Ovary (tissue), 7 donors: ENCODE measurements at regions not wholly inside any gene's neighbourhood (a gene's known extent, or its start where the extent isn't known, plus 50 kb on each side); places are given as distances from the start of the nearest gene placed in this dataset.

Experiments used
- DNase-seq, 5 donors: peaks; one replicate each; pipeline ENCODE4 v3.0.0-alpha.2; 2019 to 2020
- H3K27ac ChIP-seq, 2 donors: fragments of 200-600 bp; one replicate each; pipeline versions ENCODE4 v1.5.1 to v1.8.0; 2019 to 2022
- H3K27me3 ChIP-seq: fragments of 200-600 bp; one replicate; pipeline ENCODE4 v1.8.0; 2022
- H3K36me3 ChIP-seq: fragments of 200-600 bp; sonication (generic); one replicate; pipeline ENCODE4 v1.5.1; 2019
- H3K4me1 ChIP-seq: one replicate; pipeline ENCODE4 v1.8.1; 2013; ENCODE audit warnings: mild to moderate bottlenecking, moderate library complexity; ENCODE audit not compliant: insufficient read depth
- H3K4me3 ChIP-seq: fragments of 200-600 bp; sonication (generic); one replicate; pipeline ENCODE4 v1.5.1; 2017
- H3K9me3 ChIP-seq, 2 donors: fragments of 200-600 bp in 1 of 2; sonication (generic) in 1 of 2; one replicate each; pipeline versions ENCODE4 v1.5.1 to v1.8.1; 2013 to 2019; ENCODE audit warnings: mild to moderate bottlenecking in 1 of 2, moderate library complexity in 1 of 2
- EP300 ChIP-seq: sonication (generic); formaldehyde crosslinking; IDR thresholded peaks from one replicate; pipeline ENCODE4 v1.6.1; 2017; ENCODE audit warnings: antibody characterized with exemption
- POLR2A ChIP-seq: fragments of 450-650 bp; IDR thresholded peaks from one replicate; pipeline ENCODE4 v1.6.1; 2017; ENCODE audit warnings: antibody characterized with exemption, mild to moderate bottlenecking, moderate library complexity
- WGBS, 3 donors: extraction: QIAGEN DNeasy Blood & Tissue Kit in 1 of 3; methylation state at CpG; one replicate each; pipeline versions ENCODE4 v1.1.5 to v1.1.7; 2013 to 2017; 5-methylcytosine and 5-hydroxymethylcytosine counted together
- intact Hi-C, 4 donors: fragments of 100-400 bp; cut with DNase I; formaldehyde crosslinking; loops; one replicate each; pipeline versions ENCODE4 v1.11.0 to v1.15.1; 2022 to 2023
- TF ChIP-seq, protein P1 (sequence below), 3 donors: fragments of 450-650 bp in 2 of 3; fragments of 200-600 bp in 1 of 3; IDR thresholded peaks; one replicate each; pipeline versions ENCODE4 v1.5.1 to v1.8.0; 2016 to 2022; ENCODE audit warnings: antibody characterized with exemption in 3 of 3, mild to moderate bottlenecking in 1 of 3
- donor health status: DM: no; HTN: no; CAD: no; lungs with moderate emphysema.
- donor health status: DM: no; HTN: no; CAD: no.
- donor health status: Bipolar disorder and iron deficiency.
- donor health status: DM: no; HTN: no; CAD: no.
- donor health status: DM: yes; HTN: yes; CAD: no.

DNA sequence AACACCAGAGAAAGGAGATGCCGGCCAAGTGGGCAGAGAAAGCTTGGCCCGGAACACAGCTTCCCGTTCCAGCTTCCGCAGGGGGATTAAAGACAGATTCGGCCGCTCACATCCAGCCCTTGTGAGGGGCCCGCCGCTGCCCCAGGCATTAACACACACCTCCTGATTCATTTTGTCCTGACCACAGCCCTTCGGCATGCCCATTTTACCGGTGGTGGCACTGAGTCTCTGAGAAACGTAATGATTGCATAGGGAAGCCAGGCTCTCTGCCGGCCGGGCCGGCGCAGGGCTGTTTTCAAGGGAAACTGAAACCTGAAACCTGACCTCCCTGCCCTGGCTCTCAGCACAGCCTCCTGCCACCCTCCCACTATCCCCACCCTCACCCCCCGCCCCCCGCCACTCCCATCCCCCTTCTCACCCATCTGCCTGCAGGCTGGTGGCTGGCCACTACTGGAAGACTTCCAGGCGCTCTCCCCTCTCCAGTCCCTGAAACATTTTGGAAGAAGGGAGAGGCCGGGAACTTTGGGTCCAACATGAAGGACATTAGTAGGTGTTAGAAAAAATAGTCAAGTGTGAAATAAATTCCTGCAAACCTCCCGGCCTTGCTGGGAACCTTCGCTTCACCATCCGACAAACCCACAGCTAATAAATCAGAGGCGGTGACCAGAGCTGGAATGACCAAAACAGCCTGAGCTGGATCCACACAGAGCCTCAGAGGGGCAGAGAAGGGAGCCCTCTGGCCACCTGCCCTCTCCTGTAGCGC, 83.5 kb upstream of the CUX1 start:
- H3K36me3 ChIP-seq, result no peaks in the 10 kb centered on the region
- 10 to 13% (median 11%) methylated on average over 23 to 24 of the region's 24 CpGs for WGBS, 3 donors
- H3K27me3 ChIP-seq, result no peaks in the 10 kb centered on the region
- TF ChIP-seq POLR2A, result no peak
- TF ChIP-seq, protein P1, sequence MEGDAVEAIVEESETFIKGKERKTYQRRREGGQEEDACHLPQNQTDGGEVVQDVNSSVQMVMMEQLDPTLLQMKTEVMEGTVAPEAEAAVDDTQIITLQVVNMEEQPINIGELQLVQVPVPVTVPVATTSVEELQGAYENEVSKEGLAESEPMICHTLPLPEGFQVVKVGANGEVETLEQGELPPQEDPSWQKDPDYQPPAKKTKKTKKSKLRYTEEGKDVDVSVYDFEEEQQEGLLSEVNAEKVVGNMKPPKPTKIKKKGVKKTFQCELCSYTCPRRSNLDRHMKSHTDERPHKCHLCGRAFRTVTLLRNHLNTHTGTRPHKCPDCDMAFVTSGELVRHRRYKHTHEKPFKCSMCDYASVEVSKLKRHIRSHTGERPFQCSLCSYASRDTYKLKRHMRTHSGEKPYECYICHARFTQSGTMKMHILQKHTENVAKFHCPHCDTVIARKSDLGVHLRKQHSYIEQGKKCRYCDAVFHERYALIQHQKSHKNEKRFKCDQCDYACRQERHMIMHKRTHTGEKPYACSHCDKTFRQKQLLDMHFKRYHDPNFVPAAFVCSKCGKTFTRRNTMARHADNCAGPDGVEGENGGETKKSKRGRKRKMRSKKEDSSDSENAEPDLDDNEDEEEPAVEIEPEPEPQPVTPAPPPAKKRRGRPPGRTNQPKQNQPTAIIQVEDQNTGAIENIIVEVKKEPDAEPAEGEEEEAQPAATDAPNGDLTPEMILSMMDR (IDR thresholded peaks at IDR 0.05), result no peak
- TF ChIP-seq EP300, result no peak
- peak overlapping the region in 1 of 2 donors; percentile 52 for H3K27ac ChIP-seq
- intact Hi-C loops, result no loop called here
- H3K4me1 ChIP-seq, result peaks cover 2% of the 10 kb centered on the region
- peak; percentile 37 to 71 (median 58) for DNase-seq
- peak overlapping the region; percentile 30 for H3K4me3 ChIP-seq
- H3K9me3 ChIP-seq, result no peaks in the 10 kb centered on the region

DNA sequence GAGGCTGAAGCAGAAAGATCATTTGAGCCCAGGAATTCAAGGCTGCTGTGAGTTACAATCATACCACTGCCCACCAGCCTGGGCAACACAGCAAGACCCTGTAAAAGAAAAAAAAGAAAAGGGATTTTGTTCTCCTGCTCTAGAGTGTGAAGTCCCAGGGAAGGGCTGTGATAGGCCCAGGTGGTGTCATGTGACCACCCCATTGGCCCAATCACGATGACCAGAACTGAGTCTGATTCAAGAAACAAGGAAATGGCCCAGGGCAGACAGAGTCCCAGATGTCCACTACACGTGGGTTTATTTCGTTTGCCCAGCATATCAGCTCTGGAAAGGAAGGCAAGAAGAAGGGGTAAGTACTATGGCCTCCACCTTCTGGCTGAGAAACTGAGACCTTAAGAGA, 81.3 kb upstream of the CUX1 start:
- no peak for DNase-seq
- WGBS, 3 donors, result 85 to 88% (median 86%) methylated on average over 3 of the region's 3 CpGs
- Histone ChIP-seq H3K36me3 (no peaks in the 10 kb centered on the region), H3K4me3 (no peak overlapping the region), H3K9me3 (no peaks in the 10 kb centered on the region), H3K27me3 (no peaks in the 10 kb centered on the region), H3K4me1 (peaks cover 2% of the 10 kb centered on the region), H3K27ac (no peak overlapping the region)
- no peak for TF ChIP-seq EP300
- TF ChIP-seq POLR2A, result no peak
- TF ChIP-seq, protein P1 (IDR thresholded peaks at IDR 0.05), result no peak
- intact Hi-C loops, result no loop called here

DNA sequence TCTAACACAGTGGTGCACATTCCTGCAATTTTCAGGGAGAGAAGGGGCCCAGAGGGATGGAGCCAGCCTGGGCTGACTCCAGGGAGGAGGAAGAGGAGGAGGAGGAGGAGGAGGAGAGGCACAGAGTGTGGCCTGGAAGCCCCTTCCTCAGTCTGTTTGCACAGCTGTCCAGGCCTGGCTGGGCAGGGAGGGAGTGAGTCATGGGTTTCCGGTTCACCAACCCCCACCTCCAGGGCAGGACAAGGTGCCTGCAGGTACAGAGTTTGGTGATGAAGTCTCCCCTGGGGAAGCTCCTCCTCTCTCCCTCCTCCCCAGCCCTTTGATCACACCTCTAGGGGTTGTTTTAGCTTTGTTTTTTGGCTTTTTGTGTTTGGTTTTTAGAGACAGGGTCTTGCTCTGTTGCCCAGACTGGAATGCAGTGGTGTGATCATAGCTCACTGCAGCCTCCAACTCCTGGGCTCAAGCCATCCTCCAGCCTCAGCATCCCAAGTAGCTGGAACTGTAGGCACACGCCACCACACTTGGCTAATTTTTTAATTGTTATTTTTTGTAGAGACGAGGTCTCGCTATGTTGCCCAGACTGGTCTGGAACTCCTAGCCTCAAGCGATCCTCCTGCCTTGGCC, 77.5 kb upstream of the CUX1 start:
- WGBS, 3 donors, result 92 to 94% (median 93%) methylated on average over 5 of the region's 5 CpGs

DNA sequence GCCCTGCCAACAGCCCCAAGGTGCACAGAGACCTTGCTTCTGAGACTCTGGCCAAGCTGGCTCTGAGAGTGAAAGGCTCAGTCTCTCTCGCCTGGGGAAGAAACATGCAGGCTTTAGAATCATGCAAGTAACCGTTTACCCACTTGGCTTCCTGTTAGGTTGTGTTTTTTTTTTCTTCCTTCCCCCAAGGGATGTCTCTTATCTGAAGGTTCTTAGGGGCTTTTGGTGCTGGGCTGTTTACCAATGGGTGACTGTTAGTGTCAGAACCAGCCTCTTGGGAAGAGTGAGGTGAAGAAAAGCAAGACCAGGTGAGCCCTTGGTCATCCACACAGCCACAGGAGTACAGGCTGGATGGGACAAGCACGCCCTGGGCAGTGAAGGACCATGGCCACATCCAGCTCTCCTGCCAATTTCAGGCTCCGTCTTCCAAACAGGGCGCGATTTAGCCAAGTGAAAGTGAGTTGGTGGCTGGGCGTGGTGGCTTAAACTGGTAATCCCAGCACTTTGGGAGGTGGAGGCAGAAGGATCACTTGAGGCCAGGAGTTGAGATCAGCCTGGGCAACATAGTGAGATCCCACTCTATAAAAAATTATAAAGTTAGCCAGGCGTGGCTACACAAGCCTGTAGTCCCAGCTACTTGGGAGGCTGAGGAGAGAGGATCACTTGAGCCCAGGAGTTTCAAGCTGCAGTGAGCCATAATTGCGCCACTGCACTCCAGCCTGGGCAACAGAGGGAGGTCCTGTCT, 76.3 kb upstream of the CUX1 start:
- no peak overlapping the region for H3K27ac ChIP-seq
- H3K9me3 ChIP-seq, result no peaks in the 10 kb centered on the region
- TF ChIP-seq POLR2A (no peak), EP300 (no peak)
- TF ChIP-seq, protein P1 (IDR thresholded peaks at IDR 0.05), result no peak
- H3K36me3 ChIP-seq, result no peaks in the 10 kb centered on the region
- intact Hi-C loops, result loop anchor here in 1 of 4 donors (10.0 kb wide), 1 partner anchor 64 kb away; no protein-coding TSS in a partner anchor
- DNase-seq, result no peak
- H3K4me1 ChIP-seq, result no peaks in the 10 kb centered on the region
- no peak overlapping the region for H3K4me3 ChIP-seq
- 67 to 81% (median 78%) methylated on average over 9 of the region's 9 CpGs for WGBS, 3 donors
- H3K27me3 ChIP-seq, result no peaks in the 10 kb centered on the region

More for the DNA sequence above, 77.5 kb upstream of the CUX1 start:
- Histone ChIP-seq H3K4me3 (no peak overlapping the region), H3K9me3 (no peaks in the 10 kb centered on the region), H3K4me1 (no peaks in the 10 kb centered on the region), H3K27me3 (no peaks in the 10 kb centered on the region), H3K36me3 (no peaks in the 10 kb centered on the region), H3K27ac (no peak overlapping the region)
- intact Hi-C loops, result loop anchor here in 1 of 4 donors (10.0 kb wide), 1 partner anchor 65 kb away; no protein-coding TSS in a partner anchor
- no peak for TF ChIP-seq EP300
- TF ChIP-seq POLR2A, result no peak
- TF ChIP-seq, protein P1 (IDR thresholded peaks at IDR 0.05), result no peak
- DNase-seq, result no peak
